ENCODE measurements at regions not wholly inside any gene's neighbourhood (a gene's known extent, or its start where the extent isn't known, plus 50 kb on each side); places are given as distances from the start of the nearest gene placed in this dataset.

DNA sequence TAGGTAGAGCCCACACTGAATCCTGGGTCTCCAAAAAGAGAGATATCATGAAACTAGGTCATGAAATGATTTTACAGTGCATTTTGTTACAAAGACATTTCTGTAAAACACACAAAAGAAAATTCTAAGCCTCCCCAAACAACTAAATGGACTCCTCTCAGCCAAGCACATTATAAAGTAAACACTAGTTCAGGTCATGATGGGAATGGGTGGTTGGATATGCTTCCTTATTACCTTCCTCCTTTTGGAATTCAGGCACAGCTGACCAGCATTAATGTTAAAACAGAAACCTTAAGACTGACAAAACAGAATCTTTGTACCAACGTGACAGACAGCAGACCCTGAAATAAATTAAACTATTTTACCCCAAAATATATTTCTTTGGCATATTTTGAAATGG is 87.9 kb upstream of the NPY2R start:
- TF ChIP-seq POLR2A (IDR thresholded peaks at IDR 0.05): no peak
- TF ChIP-seq, protein P1, sequence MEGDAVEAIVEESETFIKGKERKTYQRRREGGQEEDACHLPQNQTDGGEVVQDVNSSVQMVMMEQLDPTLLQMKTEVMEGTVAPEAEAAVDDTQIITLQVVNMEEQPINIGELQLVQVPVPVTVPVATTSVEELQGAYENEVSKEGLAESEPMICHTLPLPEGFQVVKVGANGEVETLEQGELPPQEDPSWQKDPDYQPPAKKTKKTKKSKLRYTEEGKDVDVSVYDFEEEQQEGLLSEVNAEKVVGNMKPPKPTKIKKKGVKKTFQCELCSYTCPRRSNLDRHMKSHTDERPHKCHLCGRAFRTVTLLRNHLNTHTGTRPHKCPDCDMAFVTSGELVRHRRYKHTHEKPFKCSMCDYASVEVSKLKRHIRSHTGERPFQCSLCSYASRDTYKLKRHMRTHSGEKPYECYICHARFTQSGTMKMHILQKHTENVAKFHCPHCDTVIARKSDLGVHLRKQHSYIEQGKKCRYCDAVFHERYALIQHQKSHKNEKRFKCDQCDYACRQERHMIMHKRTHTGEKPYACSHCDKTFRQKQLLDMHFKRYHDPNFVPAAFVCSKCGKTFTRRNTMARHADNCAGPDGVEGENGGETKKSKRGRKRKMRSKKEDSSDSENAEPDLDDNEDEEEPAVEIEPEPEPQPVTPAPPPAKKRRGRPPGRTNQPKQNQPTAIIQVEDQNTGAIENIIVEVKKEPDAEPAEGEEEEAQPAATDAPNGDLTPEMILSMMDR (IDR thresholded peaks at IDR 0.05): no peak

Measured in uterus (tissue), 2 donors.